GM21360 (cell line): ENCODE measurements at regions not wholly inside any gene's neighbourhood (a gene's known extent, or its start where the extent isn't known, plus 50 kb on each side); places are given as distances from the start of the nearest gene placed in this dataset.

Experiments
- ATAC-seq: cut with Tn5 transposase; IDR thresholded peaks from one replicate; pipeline ENCODE4 v1.9.1; 2021; ENCODE audit warnings: mild to moderate bottlenecking, moderate library complexity; ENCODE audit not compliant: unreplicated experiment

DNA sequence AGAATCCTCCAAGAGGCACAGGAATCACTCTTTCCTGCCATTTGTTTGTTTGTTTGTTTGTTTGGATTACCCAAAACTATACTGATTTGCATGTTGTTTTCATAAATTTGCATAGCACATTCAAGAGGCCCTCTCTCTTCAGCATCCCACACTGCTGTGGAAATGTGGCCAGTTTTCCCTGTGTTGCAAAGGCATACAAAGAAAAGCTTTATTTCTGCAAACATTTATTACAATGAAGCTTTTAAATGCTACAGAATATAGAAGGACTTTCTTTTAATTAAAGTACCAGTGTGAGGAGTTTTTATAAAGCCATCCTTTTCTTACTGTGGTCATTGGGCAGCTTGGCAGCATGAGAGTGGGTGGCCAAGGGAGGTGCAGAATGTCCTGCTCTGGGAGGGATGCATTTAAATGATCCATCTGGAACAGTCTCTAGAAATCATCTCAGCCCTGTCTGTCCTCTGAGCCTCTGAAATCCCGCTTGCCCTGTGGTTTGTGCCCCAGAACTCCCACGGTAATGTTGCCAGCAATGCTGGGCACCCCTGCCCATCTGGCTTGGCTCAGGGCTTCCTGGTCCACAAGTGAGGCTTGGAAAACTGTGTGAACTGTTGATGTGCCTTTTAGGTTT is 356.8 kb upstream of the KIF2A start:
- ATAC-seq, result no peak

DNA sequence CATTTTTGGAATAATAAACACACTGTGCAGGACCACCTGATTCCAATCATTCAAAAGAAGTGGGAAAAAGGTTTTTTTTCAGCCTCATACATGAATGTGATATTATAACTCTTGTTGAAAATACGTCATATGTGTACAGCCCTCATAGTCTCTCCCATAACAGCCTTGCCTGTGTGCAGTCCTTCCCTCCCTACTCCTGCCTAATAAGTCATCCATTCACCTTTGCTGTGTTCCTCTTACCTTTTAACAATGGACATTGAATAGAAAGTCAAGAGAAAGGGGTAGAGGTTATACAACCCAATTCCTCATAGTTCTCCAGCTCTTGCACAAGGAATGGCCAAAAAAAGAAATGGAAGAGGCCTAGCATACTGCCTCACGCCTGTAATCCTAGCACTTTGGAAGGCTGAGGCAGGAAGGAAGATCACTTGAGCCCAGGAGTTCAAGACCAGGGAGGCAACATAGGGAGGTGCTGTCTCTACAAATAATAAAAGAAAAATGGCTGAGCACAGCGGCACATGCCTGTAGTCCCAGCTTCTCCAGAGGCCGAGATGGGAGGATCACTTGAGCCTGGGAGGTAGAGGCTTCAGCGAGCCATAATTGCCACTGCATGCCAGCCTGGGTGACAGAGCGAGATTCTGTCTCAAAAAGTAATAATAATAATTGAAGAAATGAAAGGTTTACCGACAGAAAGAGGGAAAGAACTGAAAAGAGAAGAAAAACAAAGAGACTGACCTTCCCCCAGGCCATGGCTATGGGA is 356.1 kb upstream of the KIF2A start:
- no peak for ATAC-seq

DNA sequence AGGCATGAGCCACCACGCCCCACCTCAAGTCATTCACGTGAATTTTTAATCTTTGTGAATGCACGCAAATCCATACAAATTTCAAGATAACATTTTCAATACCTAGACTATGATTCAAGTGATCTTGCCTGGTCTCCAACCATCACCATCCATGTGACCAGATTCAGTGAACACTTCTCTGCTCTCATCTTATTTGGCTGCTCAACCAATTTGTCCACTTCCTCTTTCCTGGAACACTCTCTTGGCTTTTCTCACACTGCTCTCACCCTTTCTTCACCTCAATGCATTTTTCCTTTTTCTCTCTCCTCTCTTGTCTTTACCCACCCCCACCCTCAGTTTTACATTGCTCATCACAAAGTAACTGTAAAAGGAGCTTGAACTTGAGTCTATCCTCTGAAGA is 354.7 kb upstream of the KIF2A start:
- ATAC-seq, result no peak

DNA sequence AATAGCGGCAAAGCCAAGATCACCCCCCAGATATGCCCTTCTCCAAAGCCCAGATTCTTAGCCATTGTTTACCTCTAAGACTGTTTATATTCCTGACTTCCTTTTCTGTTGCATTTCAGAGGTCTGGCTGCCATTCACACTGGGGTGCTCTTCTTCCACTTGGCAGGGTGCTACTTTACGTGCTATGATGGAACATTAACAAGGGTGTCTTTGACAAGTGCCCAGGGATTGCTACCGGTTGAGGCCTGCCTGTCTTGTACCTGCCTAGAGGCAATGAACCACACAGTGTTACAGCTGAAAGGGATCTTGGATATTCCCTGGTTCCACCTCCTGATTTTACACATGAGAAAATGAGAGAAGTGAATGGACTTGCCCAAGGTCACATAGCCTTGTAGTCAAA is 352.1 kb upstream of the KIF2A start:
- no peak for ATAC-seq

DNA sequence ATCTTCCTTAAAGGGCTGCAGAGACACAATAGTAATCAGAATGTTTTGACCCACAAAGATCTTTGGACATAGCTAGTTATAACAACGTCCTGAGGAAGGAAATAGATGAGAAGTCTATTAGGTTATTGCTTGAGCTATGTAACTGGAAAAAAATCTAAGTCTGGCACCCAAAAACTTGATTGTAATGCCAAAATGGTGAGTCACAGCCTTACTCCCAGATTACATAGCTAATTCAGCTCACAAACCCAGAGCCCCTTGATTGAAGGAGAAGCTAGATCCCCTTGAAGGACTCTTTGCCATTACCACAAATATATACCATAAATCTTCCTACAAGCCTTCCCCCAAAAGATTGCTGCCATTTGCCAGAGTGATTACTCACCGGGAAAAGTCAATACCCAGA is 341.8 kb upstream of the KIF2A start:
- no peak for ATAC-seq

DNA sequence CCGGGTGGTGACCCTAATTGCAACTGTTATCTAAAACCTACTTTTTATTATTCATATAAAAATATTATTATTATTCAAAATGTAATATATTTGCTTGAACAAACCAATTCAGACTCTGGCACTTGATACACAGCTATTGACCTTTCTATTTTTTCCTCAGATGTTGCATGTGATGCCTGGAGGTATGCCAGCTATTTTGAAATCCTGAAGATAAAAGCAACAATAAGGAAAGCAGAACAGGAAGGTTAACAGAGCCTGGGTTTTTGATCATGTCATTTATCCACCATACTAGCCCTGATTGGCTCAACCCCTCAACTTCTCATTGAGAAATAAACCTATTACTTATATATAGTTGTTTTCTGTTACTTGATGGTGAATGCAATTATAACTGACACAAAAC is 340.9 kb upstream of the KIF2A start:
- ATAC-seq, result no peak

DNA sequence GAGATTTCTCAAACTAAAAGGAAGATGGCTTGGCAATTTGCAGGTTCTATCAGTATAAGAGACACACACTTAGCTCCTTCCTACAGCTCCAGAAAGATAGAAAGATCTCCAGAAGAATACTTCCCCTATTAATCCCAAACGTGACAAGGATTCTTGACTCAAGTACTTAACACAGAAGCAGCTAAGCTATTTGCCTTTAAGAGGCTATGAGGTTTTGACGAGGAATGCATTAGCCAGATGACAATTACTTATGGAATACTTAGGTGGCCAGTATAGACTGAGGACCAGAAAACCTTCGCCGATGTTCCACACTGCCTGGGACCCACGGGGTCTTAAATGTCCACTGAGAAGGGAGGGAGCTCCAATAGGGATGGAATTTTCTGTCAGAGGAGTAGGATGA is 340.5 kb upstream of the KIF2A start:
- ATAC-seq, result no peak

DNA sequence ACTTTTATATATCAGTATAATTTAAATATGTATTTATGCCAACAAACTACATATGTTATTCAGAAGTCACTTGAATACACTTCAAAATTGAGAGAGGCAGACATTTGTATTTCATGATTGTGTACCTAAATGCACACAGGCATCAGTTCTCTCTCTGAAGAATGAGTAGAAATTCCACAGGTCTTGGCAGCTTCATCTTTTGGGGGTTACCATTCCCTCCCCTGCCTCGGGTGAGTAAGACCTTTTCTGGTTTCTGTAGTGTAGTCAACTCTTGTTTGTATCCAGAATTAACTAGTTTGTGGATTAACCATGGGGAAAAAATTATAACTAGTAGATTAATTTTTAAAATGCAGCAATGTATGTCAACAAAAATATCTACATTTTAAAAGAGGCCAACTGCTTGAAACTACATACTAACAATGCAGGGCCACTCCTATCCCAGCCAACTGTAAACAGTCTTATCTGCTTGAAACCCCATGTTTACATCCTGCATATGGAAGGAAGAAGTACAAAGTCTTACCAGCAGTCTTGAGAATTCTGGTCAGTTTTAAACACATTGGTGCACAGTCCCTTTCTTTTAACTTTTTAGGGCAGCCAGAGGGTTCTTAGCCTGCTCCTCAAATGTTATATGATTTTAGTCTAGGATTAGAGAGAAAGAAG is 339.6 kb upstream of the KIF2A start:
- ATAC-seq, result no peak

DNA sequence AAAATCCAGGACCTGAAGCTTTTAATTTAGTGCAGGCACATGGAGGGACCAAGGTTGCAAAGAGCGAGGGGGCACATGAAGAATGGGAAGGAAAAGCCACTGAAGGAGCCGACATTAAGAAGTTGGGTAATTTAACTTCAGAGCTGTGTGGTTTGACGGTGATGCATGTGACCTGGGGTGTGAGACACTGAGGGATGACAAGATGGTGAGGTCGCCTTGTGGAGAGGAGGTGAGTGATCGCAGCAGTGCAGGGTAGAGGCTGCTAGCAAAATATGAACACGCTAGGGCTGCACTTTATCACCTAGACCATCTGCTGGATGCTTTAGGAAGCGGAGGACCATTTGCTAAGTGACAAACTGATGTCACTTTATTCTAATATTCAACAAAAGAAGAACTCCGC is 339.0 kb upstream of the KIF2A start:
- no peak for ATAC-seq

DNA sequence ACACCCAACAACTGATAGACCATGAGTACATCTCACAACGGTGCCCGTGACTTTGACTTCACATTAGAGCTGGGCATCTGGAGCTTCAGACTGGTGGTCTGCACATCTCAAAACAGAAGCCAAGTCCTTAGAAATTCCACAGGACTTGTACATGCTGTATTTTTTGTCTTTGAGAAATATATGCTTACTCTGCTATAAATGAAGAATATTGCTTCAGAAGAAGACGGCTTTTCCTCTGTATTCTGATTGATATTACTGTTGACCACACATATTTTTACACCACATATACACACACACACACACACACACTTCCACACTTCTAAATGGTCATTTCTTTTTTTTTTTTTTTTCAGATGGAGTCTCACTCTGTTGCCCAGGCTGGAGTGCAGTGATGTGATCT is 338.3 kb upstream of the KIF2A start:
- no peak for ATAC-seq

DNA sequence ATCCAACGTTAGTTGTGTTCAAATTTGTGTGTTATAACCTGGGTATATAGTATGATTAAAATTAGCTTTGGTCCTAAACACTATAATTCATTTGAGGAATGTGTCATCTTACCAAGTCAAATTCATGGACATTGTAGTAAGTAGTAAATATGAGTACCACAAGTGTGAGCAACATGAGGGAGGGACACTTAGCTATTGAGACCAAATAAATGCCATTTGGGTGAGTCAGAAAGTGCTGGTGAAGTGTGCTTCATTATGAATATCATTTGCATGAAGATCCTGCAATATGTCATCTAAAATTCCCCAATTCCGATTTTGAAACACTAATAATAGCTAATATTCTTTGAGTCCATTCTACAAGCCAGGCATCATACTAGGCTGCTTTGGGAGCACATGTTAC is 336.7 kb upstream of the KIF2A start:
- ATAC-seq, result no peak

DNA sequence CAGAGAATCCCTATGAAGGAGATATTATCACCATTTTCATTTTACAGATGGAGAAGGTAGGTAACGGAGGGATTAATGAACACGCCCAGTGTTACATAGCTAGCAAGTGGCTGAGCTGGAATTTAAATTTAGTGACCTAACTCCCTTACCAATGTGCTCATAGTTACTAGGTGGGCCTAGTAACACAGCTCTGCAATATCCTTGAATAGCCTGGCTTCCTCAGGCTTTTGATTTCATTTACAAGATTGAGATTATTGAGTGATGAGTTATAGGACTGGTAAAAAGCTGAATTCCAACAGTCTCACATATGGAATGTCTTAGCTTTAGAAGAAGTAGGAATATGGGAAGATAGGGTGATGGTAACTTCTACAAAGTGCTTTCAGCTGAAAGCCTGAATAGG is 336.3 kb upstream of the KIF2A start:
- ATAC-seq, result no peak

DNA sequence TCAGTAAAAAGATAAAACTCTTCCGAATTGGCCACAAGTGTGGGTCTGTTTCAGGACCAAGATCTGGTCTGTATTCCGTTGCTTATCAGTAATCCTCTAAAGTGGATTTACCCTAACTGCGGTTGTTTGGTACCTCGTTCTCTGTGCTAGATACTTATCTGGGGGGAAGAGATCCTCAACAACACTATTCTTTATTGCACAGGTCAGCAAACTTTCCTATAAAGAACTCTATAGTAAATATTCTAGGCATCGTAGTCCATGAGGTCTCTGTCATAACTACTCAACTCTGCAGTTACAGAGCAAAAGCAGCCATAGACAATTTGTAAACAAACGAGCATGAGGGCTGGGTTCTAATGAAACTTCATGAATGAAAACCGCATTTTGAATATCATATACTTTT is 335.8 kb upstream of the KIF2A start:
- no peak for ATAC-seq

DNA sequence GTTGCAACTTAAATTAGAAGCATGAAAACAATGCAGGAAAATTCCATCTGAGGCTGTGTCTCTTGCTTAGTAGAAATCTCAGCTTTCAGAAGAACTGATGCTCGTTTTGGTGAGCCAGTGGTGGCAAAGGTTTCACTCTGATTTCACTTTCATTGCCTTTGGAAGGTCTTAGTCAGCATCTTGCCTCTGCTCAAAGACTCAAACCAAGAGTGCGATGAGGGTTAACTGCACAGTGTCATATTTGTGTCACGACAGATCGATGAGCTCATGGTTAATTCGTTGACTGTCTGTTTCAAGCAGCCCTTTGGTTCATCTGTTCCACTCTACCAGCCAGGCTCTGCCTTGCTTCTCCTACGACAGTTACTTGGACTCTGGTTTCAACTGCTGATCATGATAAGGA is 331.3 kb upstream of the KIF2A start:
- ATAC-seq, result peak; percentile 72

DNA sequence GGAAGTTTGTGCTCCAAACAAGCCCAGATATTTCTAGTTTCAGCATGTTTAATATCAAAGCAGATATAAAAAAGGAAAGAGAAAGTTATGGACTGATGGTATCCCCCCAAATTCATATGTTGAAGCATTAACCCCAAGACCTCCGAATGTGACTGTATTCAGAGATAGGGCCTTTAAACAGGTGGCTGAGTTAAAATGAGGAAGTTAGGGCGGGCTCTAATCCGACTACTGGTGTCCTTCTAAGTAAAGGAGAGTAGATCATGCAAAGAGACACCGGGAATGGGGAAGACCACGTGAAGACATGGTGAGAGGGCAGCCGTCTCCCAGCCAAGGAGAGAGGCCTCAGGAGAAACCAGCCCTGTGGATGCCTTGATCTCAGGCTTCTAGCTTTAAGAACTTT is 324.1 kb upstream of the KIF2A start:
- ATAC-seq, result no peak

DNA sequence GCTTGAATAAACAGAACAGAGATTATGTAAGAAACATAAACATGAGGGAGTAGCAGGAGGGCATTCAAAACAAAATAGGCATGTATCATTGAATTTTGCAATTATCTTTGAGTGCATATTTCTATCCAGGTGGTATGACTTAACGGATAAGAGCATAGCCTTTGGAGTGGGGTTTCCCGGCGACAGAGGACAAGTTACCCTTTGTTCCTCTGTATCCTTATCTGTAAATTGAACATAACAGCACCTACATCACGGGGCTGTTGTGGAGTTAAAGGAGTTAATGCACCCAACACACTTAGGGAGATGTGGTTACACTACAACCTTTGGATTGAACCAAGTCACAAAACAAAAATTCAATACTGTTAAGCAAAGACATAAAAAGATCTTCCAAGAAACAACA is 314.6 kb upstream of the KIF2A start:
- ATAC-seq, result no peak

DNA sequence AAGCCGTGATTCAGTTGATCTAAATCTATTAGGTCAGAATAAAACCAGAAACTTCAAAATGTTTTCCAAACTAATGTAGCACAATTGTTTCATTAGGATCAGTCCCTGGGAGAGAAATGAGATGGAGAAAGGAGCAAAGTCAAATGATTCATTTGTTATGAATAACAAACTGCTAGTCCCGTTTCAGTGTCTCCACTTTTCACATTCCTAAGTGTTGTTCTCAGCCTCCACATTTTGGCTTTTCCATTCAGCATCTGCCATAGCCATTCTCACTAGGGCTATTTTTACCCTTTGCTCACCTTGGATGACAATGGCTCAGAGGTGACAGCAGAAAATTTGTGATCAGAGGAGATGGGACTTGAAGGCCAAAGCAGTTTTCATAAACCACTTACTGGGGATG is 314.1 kb upstream of the KIF2A start:
- no peak for ATAC-seq

DNA sequence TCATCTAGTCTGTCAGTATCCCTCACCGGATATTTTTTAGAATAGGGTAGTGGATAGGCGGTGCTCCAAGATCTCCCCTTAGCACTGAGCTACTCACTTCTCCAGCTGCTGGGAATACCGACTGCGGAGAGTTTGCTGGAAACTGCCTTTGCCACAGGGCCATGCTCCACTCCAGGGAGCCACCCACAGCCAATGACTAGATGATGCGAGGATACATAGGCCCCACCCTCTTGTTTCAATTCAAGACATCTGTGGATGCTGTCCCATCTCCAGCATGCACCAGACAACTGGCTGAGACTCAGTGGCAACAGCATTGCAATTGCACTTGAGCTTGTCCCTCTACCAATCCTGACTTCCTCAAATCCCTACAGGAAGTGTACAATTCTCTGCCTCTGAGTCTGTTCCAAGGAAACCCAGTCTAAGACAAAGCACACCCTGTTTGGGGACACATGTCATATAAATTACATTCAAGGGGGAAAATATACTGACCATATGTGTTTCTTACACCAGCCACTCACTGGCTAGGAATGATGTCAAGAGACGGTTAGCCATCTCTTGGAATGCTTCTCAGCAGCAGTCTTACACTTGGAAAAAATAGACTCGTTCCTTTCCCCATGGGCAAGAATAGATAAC is 312.6 kb upstream of the KIF2A start:
- ATAC-seq, result no peak

DNA sequence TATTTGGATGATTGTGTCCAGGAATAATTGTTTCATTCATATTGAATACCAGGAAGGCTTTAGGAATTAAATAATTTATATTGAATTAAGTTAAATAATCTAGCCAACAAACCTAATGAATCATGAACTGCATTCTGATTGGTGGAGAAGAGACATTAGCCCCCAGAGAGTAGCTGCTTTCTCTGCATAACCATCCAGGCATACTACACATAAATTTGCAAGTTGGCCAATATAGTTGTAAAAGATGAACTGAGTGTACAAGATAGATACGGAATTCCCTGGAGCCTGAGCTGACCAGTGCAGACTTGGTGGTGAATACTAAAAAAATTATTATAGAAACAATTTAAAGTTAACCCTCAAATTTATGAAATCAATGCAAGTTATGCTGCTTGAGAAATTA is 311.8 kb upstream of the KIF2A start:
- no peak for ATAC-seq

DNA sequence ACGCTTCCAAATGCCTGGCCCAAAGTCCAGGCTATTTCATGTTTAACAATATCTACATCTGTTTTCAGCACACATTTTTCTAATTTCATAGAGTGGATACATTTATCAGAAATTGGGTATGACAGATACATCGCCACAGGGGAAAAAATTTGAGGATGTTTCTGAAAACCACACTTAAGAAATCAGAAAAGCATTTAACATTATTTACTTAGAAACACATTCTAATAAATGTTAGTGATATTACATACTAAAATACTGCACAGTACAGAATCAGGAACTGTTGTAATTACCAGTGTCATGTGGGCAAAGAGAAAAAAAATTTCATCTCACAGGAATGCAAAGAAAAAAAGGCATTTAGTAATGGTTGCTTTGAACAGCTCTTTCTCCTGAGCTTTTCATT is 310.5 kb upstream of the KIF2A start:
- ATAC-seq, result no peak

DNA sequence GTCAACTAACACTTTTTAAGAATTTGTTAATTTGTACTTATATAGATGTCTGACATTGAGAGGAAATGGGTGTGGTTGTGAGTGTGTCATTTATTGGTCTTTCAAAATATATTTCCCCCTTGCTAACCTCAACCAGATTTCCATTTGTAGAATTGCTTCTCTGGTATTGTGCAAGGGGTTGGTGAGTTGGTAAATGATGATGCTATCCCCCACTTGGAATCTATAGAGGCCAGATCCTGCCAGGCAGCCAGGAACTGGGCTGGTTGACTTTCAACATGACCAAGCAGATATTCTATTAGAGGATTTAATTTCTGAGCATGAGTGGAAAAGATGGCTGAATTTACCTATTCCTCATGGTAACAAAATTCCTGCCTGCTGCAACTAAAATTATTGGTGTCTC is 306.6 kb upstream of the KIF2A start:
- ATAC-seq, result no peak

DNA sequence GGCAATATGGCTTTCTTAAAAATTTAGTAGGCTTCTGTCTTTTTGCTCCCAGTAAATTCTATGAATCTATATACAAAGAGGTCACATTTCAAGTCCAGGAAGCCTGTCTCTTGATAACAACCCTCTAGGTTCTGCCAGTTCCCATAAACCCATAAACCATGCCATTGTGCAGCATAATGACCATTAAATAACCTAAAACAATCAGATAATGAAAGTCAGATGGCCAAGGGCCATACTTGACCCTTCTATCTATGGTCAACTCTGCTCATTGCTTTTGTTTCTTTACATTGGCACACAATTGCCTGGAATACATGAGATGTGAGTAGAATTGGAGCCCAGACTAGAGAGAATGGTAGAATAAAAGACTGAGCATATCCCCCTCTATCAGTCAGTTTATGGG is 305.4 kb upstream of the KIF2A start:
- ATAC-seq, result no peak
